Activated effector memory CD4-positive, alpha-beta T cell treated with anti-CD3 and anti-CD28 coated beads, Interleukin-2, amount 50 U/mL, for 16 hours (primary cell): ENCODE measurements at regions not wholly inside any gene's neighbourhood (a gene's known extent, or its start where the extent isn't known, plus 50 kb on each side); places are given as distances from the start of the nearest gene placed in this dataset.
"Not testable (repeated sequence)": the region's sequence is repeated elsewhere in the genome, so short reads cannot be mapped to it uniquely, and the experiment has no call there.

Source experiments
- DNase-seq: peaks from one replicate; pipeline ENCODE4 v3.0.0-alpha.2; 2020

GRCh38 chr2:2501454-2502200 lies 170.6 kb upstream of the MYT1L start:
- no peak for DNase-seq

DNA sequence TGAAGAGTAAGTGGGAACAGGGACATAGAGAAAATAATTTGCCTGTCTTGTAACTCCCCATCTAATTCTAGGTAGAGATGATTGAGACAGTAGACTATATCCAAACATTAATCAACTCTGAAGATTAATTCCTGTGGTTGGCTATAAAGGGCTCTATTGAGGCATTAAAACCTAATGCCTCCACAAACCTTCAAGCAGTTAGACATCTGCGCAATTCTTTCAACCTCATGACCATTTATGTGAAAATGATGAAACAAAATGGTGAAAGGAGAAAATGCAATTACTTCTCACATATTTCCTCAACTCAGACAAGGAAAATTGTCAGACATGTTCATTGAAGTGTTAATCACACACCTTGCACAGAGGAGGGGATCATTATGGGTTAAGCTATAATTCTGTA lies 164.5 kb upstream of the MYT1L start:
- no peak for DNase-seq

GRCh38 chr2:2493496-2493895 lies 162.4 kb upstream of the MYT1L start:
- no peak for DNase-seq

- DNase-seq: no peak
Measured at GRCh38 chr2:2492800-2493199, 161.7 kb upstream of the MYT1L start.

DNA sequence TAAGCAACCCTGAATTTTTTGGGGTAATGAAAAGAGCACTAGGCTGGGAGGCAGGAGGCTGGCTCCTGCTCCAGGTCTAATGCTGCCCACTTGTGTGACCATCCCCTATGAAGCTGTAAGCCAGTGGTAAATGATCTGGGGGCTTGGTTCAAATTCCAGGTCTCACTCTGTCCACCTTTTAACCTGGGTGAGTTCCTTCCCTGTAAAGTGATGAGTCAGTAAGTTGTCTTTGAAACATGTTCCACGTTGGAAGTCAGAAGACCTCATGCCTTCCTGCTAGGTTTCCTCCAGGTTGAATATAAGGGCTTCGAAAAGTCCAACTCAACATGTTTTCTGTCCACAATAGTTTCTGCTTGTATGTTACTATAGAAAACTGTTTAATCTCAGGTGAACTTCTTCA lies 160.9 kb upstream of the MYT1L start:
- DNase-seq: no peak

GRCh38 chr2:2484301-2484700 lies 153.2 kb upstream of the MYT1L start:
- DNase-seq: no peak

DNA sequence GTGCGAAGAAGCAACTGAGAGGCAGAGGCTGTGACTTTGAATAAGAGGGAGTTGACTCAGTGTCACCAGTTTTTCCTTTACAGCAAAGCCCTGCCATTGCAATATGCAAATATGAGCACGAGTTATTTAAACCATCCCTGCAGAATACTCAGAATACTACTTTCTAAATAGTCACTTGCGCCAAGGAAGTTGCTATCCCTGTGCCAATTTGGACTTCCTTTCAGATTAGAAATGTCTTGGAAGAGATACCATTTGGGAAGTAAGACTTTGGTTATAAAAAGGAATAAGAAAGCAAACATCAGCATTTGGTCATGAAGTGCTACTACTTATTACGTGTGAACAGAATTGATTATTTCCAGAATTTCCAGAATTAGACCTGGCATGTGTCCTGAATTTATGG lies 151.8 kb upstream of the MYT1L start:
- DNase-seq: no peak

DNA sequence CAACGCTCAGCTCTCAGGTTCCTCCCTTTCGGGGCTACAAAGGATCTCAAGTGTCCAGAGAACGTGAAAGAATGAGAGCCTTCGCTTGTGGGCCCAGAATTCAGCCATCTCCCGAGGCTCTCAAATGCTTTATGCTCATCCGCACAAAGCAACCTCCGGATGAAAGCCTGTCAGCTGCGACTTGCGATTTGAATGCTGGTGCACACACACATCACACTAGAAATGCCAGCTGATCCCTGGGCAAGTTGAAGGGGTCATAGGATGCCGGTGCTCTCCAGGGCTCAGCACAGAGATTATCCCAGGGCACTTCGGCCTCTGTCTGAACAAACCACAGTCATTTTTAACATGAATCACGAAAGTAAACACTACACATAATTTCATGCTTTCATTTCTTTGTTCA lies 141.8 kb upstream of the MYT1L start:
- DNase-seq: no peak

DNA sequence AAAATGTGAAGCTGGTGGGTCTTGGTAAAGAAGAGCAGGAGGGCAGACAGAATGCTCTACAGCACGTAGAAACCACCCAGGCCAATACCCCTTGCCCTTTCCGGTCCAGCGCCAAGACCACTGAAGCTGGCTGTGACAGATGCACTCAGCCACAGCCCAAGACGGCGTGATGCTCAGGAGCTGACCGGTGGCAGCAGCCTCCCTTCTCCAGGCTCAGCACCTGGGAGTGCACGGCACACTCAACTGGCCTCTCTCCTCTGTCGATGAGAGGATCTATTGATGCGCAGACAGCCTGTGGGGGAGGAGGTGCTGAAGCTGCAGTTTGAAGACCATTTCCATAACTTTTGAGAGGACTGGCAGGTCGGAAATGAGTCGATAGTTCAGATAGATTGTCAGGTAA lies 141.0 kb upstream of the MYT1L start:
- DNase-seq: no peak

GRCh38 chr2:2466534-2466933 lies 135.5 kb upstream of the MYT1L start:
- no peak for DNase-seq

DNA sequence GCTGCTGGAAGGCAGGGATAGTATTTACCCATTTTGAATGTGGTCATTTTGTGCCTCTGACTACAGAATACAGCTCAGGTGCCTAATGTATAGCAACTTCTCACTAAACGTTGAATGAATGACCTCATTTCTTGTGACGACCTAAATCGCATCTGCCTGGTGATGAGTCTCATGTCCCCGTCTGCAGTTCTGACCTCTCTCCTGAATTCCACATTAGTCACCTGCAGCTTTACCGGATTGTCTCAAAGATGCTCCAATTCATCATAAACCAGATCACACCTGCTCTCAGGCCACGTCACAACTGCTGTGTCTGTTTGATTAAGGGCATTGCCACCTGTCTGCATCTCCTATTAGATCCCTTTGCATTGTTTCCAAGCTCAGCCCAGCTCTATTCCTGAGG lies 133.6 kb upstream of the MYT1L start:
- no peak for DNase-seq

DNA sequence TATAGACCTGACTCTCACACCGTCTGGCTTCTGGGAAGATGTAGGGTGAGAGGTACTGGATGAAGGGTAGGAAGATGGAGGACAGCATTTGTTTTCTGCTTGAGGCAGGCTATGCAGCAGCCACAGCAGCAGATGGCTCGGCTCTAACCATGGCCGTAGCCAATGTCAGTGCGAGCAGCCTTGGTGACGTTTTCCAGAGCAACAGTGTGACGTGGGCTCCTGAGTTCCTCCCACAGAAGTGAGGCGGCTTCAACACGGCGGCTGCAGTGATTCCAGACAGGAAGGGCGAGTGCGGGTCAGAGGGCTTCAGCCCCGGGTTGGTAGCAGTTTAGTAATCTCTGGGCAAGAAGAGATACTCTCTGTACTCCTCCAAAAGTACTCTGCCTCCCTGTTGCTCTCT lies 133.0 kb upstream of the MYT1L start:
- no peak for DNase-seq

DNA sequence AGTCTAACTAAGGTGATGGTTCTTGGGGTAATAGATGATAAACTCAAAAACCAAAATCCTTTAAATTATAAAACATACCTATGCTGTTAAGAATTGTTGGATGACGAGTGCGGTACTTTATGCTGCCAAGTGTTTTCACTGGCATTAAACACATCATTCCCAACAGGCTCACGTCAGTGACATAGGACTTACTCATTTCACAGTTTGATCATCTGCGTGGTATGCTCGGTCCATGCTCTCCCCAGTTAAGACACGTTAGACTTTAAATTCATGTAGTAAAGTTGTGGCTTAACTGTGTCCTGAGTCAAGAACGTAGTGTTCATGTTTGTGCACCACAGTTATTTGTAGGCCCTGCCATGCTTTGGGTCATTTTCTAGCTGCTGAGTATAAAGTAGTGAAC lies 125.6 kb upstream of the MYT1L start:
- DNase-seq: no peak

- DNase-seq: no peak
Measured at GRCh38 chr2:2455151-2455550, 124.1 kb upstream of the MYT1L start.

DNA sequence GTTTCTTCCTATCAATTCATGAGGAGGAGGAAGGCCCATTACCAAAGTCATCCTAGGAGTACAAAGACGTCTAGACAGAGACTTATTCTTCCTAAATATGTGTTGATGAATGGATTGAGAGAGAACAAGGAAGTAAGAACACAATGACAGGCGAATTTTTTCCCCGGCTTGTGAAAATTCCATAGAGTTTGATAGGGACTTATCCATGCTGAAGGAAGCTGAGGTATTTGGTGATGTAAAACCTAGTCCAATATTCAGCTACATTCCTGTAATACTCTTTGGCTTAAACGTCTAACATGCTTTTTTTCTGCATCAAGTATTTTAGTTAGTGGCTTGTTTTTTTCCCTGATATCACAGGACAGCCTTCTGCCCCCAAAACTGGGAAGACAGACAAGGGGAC lies 121.9 kb upstream of the MYT1L start:
- no peak for DNase-seq

DNA sequence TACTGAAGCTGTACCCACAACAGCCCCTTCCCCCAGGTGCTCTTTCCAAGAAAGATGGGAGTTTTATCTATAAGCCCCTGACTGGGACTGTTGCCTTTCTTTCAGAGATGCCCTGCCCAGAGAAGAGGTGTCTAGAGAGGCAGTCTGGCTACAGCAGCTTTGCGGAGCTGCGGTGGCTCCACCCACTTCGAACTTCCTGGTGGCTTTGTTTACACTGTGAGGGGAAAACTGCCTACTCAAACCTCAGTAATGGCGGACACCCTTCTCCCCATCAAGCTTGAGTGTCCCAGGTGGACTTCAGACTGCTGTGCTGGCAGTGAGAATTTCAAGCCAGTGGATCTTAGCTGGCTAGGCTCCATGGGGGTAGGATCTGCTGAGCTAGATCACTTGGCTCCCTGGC lies 120.2 kb upstream of the MYT1L start:
- DNase-seq: not testable (repeated sequence)

GRCh38 chr2:2448178-2448577 lies 117.1 kb upstream of the MYT1L start:
- no peak for DNase-seq

- no peak for DNase-seq
Measured at GRCh38 chr2:2422621-2423020, 91.5 kb upstream of the MYT1L start.

GRCh38 chr2:2413525-2413924 lies 82.5 kb upstream of the MYT1L start:
- no peak for DNase-seq

DNA sequence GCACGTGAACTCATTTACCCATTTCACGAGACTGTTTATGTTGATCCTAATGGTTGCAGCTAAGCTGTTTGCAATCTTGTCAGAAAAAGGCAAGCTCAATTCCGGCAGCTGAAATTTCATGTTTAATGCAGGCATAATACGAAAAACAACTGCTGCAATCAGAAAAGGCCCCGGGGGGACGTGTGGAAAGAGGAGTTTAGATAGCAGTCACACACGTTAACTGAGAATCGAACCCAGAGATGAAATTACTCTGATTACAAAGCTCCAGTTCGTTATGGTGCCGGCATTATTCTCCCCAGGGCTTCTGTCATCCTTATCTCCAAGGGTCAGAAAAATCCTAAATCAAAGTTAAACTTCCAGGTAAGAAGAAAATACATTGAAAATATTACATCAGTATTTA lies 79.9 kb upstream of the MYT1L start:
- no peak for DNase-seq

DNA sequence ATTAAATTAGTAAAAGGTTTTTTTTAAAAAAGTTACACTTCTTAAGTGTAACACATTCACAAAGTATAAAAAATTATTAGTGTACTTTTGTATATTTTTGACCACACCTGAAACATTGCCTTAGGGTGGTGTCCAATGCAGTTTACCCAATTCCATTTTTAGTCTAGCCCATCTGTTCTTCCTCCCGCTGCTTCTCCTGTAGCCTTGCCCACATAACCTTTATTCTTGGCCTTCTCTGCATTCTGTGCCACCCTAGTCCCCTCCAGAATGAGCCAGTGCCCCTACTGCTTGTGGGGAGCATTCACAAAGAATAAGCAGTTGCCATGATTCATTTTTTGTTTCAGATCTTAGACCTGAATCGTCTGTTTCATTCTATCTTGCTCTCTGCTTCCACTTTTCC lies 78.4 kb upstream of the MYT1L start:
- DNase-seq: no peak

DNA sequence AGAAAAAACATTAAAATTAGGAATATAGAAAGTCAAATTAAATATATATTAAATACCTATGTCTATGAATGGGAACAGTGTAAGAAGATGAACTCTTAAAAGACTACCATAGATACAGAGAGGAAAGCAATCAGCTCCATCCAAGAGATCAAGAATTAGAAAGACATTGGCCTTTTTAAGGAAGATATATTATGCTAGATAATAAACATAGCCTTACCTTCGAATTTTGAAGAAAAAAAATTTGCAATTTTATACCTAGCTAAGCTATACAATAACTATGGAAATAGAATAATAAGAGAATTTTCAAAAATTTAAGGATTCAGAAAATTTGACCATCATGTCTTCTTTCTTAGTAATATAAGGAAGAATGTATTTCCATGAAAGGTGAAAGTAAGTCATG lies 74.7 kb upstream of the MYT1L start:
- DNase-seq: no peak

GRCh38 chr2:2400286-2401038 lies 69.4 kb upstream of the MYT1L start:
- no peak for DNase-seq

DNA sequence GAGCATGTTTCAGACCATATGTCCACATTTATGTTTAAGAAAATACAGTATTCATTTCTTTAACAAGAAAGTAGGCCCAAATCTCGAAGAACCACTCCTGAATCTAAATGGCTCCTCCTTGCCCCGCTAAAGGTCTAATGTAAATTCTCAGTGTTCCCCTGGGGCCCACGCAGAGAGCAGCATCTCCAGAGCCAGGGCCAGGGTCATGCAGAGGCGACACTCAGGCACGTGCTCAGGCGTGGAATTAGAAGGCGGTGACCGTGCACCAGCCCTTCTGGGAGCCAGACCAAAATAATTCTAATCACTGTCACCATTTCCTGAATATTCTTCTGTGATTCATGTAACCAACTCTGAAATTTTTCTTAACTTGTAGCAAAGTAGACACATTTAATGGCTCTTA lies 68.3 kb upstream of the MYT1L start:
- DNase-seq: no peak

DNA sequence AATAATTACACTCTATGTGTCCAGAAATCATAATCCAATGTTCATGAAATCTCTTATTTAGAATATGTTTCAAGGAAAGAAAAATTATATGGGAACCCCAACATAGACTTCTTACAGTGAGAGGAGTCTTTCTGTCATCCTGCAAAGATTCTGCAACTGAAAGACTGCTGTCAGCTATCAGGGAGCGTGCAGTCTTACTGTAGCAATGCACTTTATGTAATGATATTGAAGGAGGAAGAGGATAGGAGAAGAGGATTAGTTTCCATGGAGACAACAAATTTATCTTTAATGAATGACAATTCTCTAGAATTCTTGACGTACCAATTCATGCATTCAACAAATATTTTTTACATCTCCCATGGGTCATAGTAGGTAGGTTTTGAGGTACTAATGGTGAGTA lies 61.3 kb upstream of the MYT1L start:
- no peak for DNase-seq
